ENCODE measurements at regions not wholly inside any gene's neighbourhood (a gene's known extent, or its start where the extent isn't known, plus 50 kb on each side); places are given as distances from the start of the nearest gene placed in this dataset.

DNA sequence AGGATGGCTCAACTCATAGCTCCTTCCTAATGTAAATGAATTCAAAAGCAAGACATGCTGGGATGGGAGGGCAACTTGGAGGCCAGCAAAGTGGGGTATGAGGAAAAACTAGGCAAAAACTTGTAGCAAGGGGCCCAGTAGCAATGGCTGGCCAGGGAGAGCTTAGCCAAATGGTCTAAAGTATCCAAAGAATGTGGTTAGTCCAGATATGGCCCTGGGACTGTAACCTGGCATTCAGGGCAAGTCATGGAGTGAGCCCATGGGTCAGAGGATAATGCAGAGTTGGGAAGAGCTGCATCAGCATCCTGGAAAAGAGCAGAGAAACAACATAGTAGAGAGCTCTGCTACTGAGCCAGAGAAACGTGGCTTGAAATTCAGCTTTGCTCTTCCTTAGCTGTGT, 191.7 kb downstream of the SUCLA2 start:
- no peak for ATAC-seq
- intact Hi-C loops (cut with micrococcal nuclease), result no loop called here
- CTCF ChIA-PET, result interaction anchor here (1.1 kb wide), 1 partner anchor 11 kb away, joined by 3 read pairs; no protein-coding TSS in a partner anchor
- POLR2A ChIA-PET, result no interaction called here
- H3K4me1 Mint-ChIP-seq (ENCODE audit: low read depth), result no peaks in the 10 kb centered on the region
- no peaks in the 10 kb centered on the region for H3K36me3 Mint-ChIP-seq (ENCODE audit: low read depth)
- DNase-seq, result no peak
- no peaks in the 10 kb centered on the region for H3K27me3 Mint-ChIP-seq
- no peaks in the 10 kb centered on the region for H3K9me3 Mint-ChIP-seq
- no peak overlapping the region for H3K4me3 Mint-ChIP-seq
- TF ChIP-seq, protein P1, sequence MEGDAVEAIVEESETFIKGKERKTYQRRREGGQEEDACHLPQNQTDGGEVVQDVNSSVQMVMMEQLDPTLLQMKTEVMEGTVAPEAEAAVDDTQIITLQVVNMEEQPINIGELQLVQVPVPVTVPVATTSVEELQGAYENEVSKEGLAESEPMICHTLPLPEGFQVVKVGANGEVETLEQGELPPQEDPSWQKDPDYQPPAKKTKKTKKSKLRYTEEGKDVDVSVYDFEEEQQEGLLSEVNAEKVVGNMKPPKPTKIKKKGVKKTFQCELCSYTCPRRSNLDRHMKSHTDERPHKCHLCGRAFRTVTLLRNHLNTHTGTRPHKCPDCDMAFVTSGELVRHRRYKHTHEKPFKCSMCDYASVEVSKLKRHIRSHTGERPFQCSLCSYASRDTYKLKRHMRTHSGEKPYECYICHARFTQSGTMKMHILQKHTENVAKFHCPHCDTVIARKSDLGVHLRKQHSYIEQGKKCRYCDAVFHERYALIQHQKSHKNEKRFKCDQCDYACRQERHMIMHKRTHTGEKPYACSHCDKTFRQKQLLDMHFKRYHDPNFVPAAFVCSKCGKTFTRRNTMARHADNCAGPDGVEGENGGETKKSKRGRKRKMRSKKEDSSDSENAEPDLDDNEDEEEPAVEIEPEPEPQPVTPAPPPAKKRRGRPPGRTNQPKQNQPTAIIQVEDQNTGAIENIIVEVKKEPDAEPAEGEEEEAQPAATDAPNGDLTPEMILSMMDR (IDR thresholded peaks at IDR 0.05), result no peak
- H3K27ac Mint-ChIP-seq, result no peak overlapping the region

DNA sequence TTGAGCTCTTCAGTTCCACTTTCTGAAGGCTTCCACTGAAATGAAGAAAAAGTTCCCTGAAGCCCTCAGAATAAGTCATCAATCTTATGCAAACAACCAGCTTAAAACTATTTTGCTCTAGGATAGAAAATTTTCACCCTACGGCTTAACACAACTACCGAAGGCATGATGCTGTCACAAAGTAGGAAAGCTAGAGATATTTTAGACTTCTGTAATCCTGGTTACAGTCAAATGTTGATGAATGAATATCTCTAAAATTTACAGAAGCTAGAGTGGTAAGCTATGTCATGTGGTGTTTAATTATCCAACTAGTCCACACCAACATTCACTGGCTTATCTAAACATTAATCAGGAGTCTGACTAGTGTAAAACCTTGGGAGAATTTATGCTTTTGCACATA, 197.9 kb downstream of the SUCLA2 start:
- DNase-seq, result no peak
- H3K4me3 Mint-ChIP-seq, result no peak overlapping the region
- no peaks in the 10 kb centered on the region for H3K4me1 Mint-ChIP-seq (ENCODE audit: low read depth)
- H3K9me3 Mint-ChIP-seq, result peaks cover 3% of the 10 kb centered on the region
- no peak overlapping the region for H3K27ac Mint-ChIP-seq
- intact Hi-C loops (cut with micrococcal nuclease), result no loop called here
- H3K27me3 Mint-ChIP-seq, result no peaks in the 10 kb centered on the region
- no peaks in the 10 kb centered on the region for H3K36me3 Mint-ChIP-seq (ENCODE audit: low read depth)
- TF ChIP-seq, protein P1 (IDR thresholded peaks at IDR 0.05), result no peak
- CTCF ChIA-PET, result no interaction called here
- POLR2A ChIA-PET, result no interaction called here
- ATAC-seq, result no peak

DNA sequence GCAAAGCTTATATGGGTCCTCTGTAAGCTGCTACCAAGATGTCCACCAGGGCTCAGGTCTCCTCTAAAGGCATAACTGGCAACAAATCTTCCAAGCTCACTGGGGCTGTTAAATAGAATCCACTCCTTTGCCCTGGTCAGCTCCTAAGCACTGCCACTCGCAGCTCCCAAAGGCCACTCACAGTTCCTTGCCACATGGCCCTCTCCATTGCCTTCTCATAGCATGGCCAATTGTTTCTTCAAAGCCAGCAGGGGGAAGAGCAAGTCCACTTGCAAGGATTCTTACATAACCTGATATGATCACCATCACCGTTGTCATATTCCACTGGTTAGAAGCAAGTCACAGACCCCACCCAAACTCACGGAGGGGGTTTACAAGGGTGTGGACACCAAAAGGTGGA, 199.5 kb downstream of the SUCLA2 start:
- Mint-ChIP-seq H3K9me3 (peaks cover 3% of the 10 kb centered on the region), H3K27me3 (no peaks in the 10 kb centered on the region), H3K4me1 (ENCODE audit: low read depth) (no peaks in the 10 kb centered on the region), H3K36me3 (ENCODE audit: low read depth) (no peaks in the 10 kb centered on the region), H3K4me3 (no peak overlapping the region), H3K27ac (no peak overlapping the region)
- intact Hi-C loops (cut with micrococcal nuclease), result no loop called here
- TF ChIP-seq, protein P1 (IDR thresholded peaks at IDR 0.05), result no peak
- ATAC-seq, result no peak
- no peak for DNase-seq
- ChIA-PET POLR2A (no interaction called here), CTCF (no interaction called here)

DNA sequence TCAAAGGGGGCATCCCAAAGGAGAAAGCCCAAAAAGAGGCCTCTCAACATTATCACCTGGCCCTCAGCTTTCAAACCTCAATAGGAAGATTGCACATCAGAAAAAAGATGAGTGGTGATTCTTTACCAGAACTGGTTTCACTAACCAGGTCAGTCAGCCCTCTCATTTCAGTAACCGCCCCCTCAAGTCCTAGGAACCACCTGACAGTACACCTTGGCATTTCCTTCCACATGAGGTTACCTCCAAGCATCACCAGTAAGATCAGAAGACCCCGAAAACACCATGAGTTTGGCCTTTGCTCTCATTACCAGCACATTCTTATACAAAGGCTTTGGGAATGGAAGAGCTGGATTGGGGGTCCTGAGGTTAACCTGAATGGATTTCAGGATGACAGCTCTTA, 200.5 kb downstream of the SUCLA2 start:
- POLR2A ChIA-PET, result no interaction called here
- CTCF ChIA-PET, result no interaction called here
- no peak overlapping the region for H3K27ac Mint-ChIP-seq
- no peaks in the 10 kb centered on the region for H3K36me3 Mint-ChIP-seq (ENCODE audit: low read depth)
- TF ChIP-seq, protein P1 (IDR thresholded peaks at IDR 0.05), result no peak
- intact Hi-C loops (cut with micrococcal nuclease), result no loop called here
- H3K9me3 Mint-ChIP-seq, result peaks cover 3% of the 10 kb centered on the region
- ATAC-seq (no peak), DNase-seq (peak; percentile 6)
- H3K4me3 Mint-ChIP-seq, result no peak overlapping the region
- no peaks in the 10 kb centered on the region for H3K4me1 Mint-ChIP-seq (ENCODE audit: low read depth)
- no peaks in the 10 kb centered on the region for H3K27me3 Mint-ChIP-seq

DNA sequence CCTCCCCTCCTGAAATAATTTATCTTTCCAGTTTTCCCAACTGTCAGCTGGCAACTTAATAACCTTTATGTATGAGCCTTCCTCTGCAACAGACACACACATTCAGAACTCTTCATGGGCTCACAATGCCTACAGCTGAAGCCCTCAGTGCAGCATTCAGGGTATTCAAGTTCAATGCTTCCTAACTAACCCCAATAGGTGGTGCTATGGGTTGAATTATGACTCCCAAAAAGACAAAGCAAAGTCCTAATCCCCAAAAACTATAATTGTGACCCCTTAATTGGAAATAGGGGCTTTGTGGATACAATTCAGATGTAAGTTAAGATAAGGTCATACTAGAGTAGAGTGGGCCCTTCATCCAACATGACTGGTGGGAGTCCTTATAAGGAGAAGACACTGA, 202.2 kb downstream of the SUCLA2 start:
- Mint-ChIP-seq H3K4me3 (no peak overlapping the region), H3K9me3 (peaks cover 3% of the 10 kb centered on the region), H3K27me3 (no peaks in the 10 kb centered on the region), H3K36me3 (ENCODE audit: low read depth) (no peaks in the 10 kb centered on the region), H3K4me1 (ENCODE audit: low read depth) (no peaks in the 10 kb centered on the region), H3K27ac (no peak overlapping the region)
- ChIA-PET POLR2A (no interaction called here), CTCF (interaction anchor here (0.7 kb wide), 1 partner anchor 10 kb away, joined by 3 read pairs; no protein-coding TSS in a partner anchor)
- ATAC-seq (no peak), DNase-seq (no peak)
- TF ChIP-seq, protein P1 (IDR thresholded peaks at IDR 0.05), result peak; percentile 16
- intact Hi-C loops (cut with micrococcal nuclease), result no loop called here
